Calu3 (cell line): ENCODE measurements at regions not wholly inside any gene's neighbourhood (a gene's known extent, or its start where the extent isn't known, plus 50 kb on each side); places are given as distances from the start of the nearest gene placed in this dataset.

Experiments used
- BruUV-seq: library from RNA; stranded (reverse); fragments of 400-500 nt; replicated peaks from 2 replicates; lab custom pipeline; 2021; lab: Mats Ljungman, UMichigan
- CTCF ChIA-PET: fragments of 300-600 bp; sonication (Branson Sonifier 250); formaldehyde crosslinking; loops from one replicate; lab custom pipeline; 2022; ENCODE audit warnings: antibody characterized with exemption; lab: Charles Lee
- DNase-seq: peaks from one replicate; pipeline ENCODE4 v3.0.0; 2022
- H3K27ac Mint-ChIP-seq: one replicate; pipeline ENCODE4 v1.8.0; 2022; ENCODE audit warnings: mixed read lengths; ENCODE audit not compliant: unreplicated experiment
- H3K27me3 Mint-ChIP-seq: one replicate; pipeline ENCODE4 v1.8.0; 2022; ENCODE audit warnings: mixed read lengths; ENCODE audit not compliant: unreplicated experiment
- H3K36me3 Mint-ChIP-seq: one replicate; pipeline ENCODE4 v1.8.0; 2022; ENCODE audit warnings: mild to moderate bottlenecking, moderate library complexity, mixed read lengths; ENCODE audit not compliant: insufficient read depth, unreplicated experiment
- H3K4me1 Mint-ChIP-seq: one replicate; pipeline ENCODE4 v1.8.0; 2022; ENCODE audit warnings: mild to moderate bottlenecking, low read depth, mixed read lengths; ENCODE audit not compliant: unreplicated experiment
- H3K4me3 Mint-ChIP-seq: one replicate; pipeline ENCODE4 v1.8.0; 2022; ENCODE audit warnings: mild to moderate bottlenecking, low read depth, moderate library complexity, mixed read lengths; ENCODE audit not compliant: unreplicated experiment
- H3K9me3 Mint-ChIP-seq: one replicate; pipeline ENCODE4 v1.8.0; 2022; ENCODE audit warnings: low read depth, mixed read lengths; ENCODE audit not compliant: unreplicated experiment
- CTCF ChIP-seq: fragments of 200-600 bp; IDR thresholded peaks from one replicate; pipeline ENCODE4 v1.8.0; 2022; ENCODE audit warnings: antibody characterized with exemption; ENCODE audit not compliant: unreplicated experiment
- intact Hi-C: fragments of 100-400 bp; cut with micrococcal nuclease; formaldehyde crosslinking; loops from one replicate; pipeline ENCODE4 v1.10.0; 2022; ENCODE audit not compliant: unreplicated experiment

DNA sequence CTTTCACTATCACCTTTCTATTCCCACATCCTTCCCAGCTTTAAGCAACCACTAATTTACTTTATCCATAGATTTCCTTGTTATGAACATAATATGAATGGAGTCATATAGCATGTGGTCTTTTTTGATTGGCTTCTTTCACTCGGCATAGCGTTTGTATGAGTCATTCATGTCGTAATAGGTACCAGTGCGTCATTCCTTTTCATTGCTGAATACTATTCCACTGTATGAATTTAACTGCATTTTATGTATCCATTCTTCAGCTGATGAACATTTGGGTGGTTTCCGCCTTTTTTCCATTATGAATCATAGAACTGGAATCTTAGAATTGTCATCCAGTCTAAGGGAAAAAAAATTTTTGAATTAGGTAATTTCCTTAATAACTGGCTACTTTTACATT is 411.3 kb upstream of the AUTS2 start:
- BruUV-seq, result no TSS peak
- Mint-ChIP-seq H3K27ac (no peak overlapping the region), H3K4me3 (no peak overlapping the region), H3K9me3 (peaks cover 13% of the 10 kb centered on the region), H3K36me3 (no peaks in the 10 kb centered on the region), H3K27me3 (no peaks in the 10 kb centered on the region), H3K4me1 (no peaks in the 10 kb centered on the region)
- intact Hi-C loops, result no loop called here
- TF ChIP-seq CTCF, result no peak
- no peak for DNase-seq
- CTCF ChIA-PET, result no interaction called here

DNA sequence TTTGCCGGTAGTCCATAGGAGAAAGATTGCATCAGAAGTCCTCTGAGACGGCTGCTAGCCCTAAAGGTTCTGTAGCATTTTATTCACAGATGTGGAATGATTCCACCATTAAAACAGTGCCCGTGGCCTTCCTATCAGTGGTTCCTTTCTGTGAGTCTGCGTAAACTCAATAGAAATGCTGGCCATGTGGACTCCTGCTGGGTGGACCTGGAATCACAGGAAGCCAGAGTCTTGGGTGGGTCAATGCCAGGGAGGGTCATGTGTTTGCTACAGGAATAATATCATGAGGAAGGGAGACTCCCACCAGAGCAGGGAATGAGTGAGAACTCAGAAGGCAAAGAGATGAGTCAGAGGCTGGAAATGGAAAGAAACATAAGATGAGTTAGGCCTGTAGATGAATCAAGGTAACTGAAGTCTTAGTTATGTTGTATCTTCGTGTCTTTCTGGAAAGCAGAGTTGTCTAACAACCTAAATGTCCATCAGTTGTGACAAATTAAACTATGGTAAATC is 410.4 kb upstream of the AUTS2 start:
- H3K27me3 Mint-ChIP-seq, result no peaks in the 10 kb centered on the region
- H3K4me1 Mint-ChIP-seq, result no peaks in the 10 kb centered on the region

GRCh38 chr7:69189406-69189805 is 408.9 kb upstream of the AUTS2 start:
- CTCF ChIA-PET, result no interaction called here
- H3K27me3 Mint-ChIP-seq, result no peaks in the 10 kb centered on the region

More for the DNA sequence above, 410.4 kb upstream of the AUTS2 start:
- CTCF ChIA-PET, result no interaction called here
- Mint-ChIP-seq H3K4me3 (no peak overlapping the region), H3K9me3 (peaks cover 9% of the 10 kb centered on the region), H3K36me3 (no peaks in the 10 kb centered on the region), H3K27ac (no peak overlapping the region)
- intact Hi-C loops, result no loop called here
- TF ChIP-seq CTCF, result no peak
- no peak for DNase-seq
- no TSS peak for BruUV-seq

GRCh38 chr7:69190025-69190424 is 408.2 kb upstream of the AUTS2 start:
- no TSS peak for BruUV-seq
- no peak for TF ChIP-seq CTCF
- H3K4me3 Mint-ChIP-seq, result no peak overlapping the region

More at GRCh38 chr7:69189406-69189805, 408.9 kb upstream of the AUTS2 start:
- H3K9me3 Mint-ChIP-seq, result peaks cover 12% of the 10 kb centered on the region
- TF ChIP-seq CTCF, result no peak
- no peaks in the 10 kb centered on the region for H3K4me1 Mint-ChIP-seq
- H3K27ac Mint-ChIP-seq, result no peak overlapping the region
- H3K36me3 Mint-ChIP-seq, result no peaks in the 10 kb centered on the region
- intact Hi-C loops, result no loop called here
- H3K4me3 Mint-ChIP-seq, result no peak overlapping the region
- no TSS peak for BruUV-seq
- DNase-seq, result no peak

More at GRCh38 chr7:69190025-69190424, 408.2 kb upstream of the AUTS2 start:
- Mint-ChIP-seq H3K36me3 (no peaks in the 10 kb centered on the region), H3K4me1 (no peaks in the 10 kb centered on the region), H3K9me3 (peaks cover 12% of the 10 kb centered on the region), H3K27me3 (no peaks in the 10 kb centered on the region), H3K27ac (no peak overlapping the region)
- DNase-seq, result no peak
- CTCF ChIA-PET, result no interaction called here
- intact Hi-C loops, result no loop called here
